ENCODE measurements at regions not wholly inside any gene's neighbourhood (a gene's known extent, or its start where the extent isn't known, plus 50 kb on each side); places are given as distances from the start of the nearest gene placed in this dataset.

DNA sequence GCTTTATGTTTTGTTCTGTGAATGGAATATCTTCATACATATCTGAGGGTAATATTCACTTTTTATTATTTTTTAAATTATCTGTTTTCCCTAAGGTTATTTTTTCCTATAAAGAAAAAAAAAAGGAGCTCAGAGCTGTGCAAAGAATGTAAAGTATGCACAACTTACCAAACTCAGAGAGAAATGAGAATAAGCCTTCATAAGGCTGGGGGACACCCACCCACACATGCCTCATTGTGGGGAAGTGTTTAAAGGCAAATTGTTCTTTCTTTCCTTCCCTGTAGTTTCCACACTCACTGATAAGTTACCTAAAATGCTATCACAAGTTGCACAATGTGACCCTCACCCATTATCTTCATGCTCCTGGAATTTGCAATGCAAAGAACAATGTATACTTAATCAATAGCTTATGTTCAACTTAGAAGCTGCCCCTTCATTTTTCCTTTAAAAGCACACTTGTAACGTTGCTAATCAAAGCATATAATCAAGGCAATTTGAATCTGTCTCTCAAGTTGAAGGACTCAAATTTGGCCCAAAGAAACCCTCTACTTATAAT is 108.1 kb downstream of the GNAT3 start:
- DNase-seq = no peak

- no peak for DNase-seq
Observed at GRCh38 chr7:80401708-80402107, 110.2 kb downstream of the GNAT3 start.

- no peak for DNase-seq
Observed at GRCh38 chr7:80393786-80394185, 118.1 kb downstream of the GNAT3 start.

DNA sequence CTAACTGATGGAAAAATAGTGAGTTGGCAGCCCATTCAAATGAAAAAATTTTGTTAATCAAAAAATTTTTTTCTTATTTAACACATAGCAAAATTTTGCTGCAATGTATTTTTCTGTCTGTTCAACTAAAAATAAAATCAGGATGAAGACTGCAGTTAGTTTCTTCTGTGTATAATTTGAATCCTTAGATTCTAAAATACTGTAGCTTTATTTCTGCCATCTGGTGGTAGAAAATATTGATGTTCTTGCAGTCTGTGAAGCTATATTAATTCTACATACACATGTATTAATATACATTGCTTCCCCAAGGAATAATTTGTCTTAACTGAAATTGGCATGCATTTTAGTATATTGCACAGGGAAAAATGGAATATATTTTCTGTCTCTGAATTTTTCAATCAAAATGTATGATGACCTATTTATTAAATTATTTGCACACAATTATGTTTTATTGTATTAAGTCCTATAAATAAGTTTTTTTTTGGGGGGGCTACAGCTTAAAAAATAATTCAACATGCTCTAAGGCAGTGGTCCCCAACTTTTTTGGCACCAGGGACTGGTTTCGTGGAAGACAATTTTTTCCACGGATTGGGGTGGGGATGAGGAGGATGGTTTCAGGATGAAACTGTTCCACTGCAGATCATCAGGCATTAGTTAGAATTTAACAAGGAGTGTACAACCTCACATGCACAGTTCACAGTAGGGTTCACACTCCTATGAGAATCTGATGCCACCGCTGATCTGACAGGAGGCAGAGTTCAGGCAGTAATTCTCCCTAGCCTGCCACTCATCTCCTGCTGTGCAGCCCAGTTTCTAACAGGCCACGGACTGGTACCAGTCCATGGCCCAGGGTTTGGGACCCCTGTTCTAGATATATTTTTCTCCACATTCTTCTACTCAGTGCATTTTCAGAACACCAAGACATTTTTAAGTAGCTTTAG is 119.4 kb downstream of the GNAT3 start:
- DNase-seq = peak; percentile 28

DNA sequence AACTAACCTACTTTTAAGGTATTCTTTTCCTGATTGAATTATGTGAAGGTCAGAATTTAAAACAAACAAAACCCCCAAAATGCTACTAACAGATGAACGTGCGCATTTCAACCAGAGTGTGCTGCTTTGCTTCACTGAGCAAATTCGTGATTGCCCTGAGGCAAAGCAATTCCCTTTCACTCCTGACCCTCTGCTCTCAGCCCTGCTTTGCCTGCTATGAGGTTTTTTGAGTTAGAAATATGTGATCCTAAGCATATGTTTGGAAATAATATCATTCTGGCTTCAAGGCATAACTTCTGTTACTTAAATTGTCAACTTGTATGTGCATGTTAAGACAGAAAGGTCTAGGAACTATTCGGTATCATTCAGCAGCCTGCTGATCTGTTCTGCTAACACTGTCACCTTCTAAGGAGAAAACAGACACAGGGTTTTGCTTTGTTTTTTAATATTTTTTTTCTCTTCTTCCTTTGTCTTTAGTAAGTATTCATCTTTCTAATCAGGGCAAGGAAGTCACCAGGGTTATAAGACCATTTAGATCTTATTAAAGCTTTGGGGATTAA is 124.2 kb downstream of the GNAT3 start:
- DNase-seq = no peak

- no peak for DNase-seq
Observed at GRCh38 chr7:80386686-80387085, 125.2 kb downstream of the GNAT3 start.

DNA sequence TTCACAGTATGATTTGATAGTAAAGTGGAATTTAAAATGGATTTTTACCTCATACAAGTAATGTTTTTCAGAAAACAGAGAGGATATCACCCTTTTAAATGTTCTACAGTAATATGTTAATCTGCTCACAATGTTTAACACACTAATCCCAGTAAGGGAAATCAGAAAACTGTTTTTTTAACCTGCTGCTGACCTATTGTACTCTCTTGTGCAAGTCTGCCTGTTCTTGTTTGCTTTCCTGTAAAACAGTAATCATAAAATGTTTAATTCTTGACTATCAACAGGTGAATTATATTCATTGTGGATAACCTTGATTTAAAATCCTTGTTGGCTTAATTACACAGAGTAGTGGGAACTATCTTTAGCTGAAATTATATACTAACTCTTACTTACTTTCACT is 126.4 kb downstream of the GNAT3 start:
- DNase-seq = no peak

DNA sequence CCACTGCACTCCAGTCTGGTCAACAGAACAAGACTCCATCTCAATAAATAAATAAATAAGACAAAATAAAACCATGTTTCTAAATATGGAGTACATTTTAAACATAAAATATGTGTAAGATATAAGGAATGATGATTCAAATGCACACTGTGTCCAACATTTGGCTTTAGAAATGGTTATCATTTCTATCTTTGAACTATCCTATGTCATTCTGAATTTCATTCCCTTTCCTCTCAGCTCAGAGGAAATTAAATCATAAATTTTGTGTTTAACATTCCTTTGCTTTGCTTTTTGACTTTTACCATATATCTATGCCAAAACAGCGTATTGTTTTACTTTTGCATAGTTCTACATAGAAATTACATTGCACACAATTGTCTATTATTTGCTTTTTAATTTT is 130.9 kb downstream of the GNAT3 start:
- DNase-seq = no peak

- DNase-seq = no peak
Observed at GRCh38 chr7:80379034-80379982, 132.6 kb downstream of the GNAT3 start.

- no peak for DNase-seq
Observed at GRCh38 chr7:80374321-80374720, 137.5 kb downstream of the GNAT3 start.

- DNase-seq = no peak
Observed at GRCh38 chr7:80373429-80374032, 138.3 kb downstream of the GNAT3 start.

DNA sequence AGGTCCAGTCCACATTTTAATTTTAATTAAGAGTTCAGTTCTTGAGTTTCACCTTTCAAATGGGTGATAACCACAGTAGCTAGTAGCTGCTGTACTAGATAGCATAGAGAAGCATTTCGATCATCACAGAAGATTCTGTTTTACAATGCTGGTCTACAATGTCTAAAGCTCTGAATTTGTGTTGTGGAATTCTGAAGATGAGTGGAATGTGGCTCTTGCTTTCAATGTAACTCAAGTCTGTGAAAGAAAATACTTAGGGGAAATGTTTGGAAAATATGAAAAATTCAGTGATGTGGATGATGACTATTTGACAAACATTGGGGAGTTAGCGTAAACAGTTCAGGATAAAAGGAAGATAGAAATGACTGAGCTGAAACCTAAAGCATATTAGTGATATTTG is 139.4 kb downstream of the GNAT3 start:
- DNase-seq = no peak

GRCh38 chr7:80370587-80370986 is 141.3 kb downstream of the GNAT3 start:
- no peak for DNase-seq

DNA sequence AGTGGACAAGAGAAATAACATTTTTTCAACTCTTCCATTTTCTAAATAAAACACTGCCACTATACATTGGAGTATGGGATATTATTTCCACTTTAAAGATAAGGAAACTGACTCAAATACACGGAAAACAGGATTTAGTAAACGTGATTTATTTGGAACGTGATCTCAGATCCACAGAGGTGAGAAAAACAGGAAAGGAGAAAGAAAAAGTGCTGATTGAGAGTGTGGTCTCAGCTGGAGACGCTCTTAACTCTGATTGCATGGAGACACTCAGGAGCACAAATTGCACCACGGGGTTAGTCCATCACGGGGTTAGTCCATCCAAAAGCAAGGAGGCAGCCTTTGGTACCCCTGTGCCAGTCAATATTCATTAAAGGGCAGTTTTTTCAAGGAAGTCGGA is 142.5 kb downstream of the GNAT3 start:
- DNase-seq = peak; percentile 5

DNA sequence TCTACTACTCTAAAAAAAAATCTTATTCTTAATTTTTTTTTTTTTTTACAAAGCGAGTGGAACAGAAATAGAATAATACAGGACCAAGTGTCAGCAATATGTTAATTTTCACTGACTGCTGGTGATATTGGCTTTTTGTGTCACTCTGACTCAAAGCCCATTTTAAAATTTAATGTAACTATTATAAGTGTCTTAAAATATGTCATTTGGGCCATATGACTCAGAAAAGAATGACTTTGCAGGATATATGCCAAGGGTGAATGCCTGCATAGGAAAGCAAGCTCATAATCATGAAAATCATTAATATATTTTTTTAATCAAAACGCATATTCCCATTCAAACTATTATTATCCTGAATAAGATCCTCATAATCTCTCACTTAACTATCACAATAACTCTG is 149.2 kb downstream of the GNAT3 start:
- no peak for DNase-seq

- DNase-seq = no peak
Observed at GRCh38 chr7:80362010-80362618, 149.8 kb downstream of the GNAT3 start.

GRCh38 chr7:80359476-80359875 is 152.4 kb downstream of the GNAT3 start:
- DNase-seq = no peak

- no peak for DNase-seq
Observed at GRCh38 chr7:80359029-80359428, 152.8 kb downstream of the GNAT3 start.

DNA sequence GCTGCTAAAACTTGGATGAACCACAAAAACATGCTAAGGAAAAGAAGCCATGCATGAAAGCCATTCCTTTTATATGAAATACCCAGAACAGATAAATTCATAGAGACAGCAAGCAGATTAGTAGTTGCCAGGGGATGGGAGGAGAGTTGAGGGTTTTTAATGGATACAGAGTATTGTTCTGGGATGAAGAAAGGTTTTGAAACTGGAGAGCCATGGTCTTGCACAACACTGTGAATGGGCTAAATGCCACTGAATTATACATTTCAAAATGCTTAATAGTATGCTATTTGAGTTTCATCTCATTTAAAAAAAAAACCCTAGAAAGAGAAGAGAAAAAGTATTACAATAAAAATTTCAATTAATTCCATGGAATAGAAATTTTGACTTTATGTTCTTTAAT is 154.3 kb downstream of the GNAT3 start:
- no peak for DNase-seq

- no peak for DNase-seq
Observed at GRCh38 chr7:80350430-80350829, 161.4 kb downstream of the GNAT3 start.

- DNase-seq = no peak
Observed at GRCh38 chr7:80348223-80348622, 163.6 kb downstream of the GNAT3 start.

DNA sequence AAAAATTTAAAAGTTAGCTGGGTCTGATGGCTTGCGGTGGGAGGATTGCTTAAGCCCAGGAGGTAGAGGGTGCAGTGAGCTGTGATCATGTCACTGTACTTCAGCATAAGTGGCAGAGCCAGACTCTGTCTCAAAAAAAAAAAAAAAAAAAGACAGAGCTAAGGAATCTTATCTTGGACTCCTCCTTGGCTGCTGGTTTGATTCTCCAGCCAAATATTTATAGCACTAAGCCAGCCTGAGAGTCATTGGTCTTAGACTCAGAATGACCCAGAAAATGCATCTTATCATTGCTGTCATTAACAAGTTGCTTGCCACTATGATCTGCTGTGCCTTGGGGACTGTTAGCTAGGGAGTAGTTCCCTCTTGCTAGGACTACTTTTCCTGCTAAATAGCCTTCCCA is 164.7 kb downstream of the GNAT3 start:
- no peak for DNase-seq

Measured in RPMI8226 (cell line).